ENCODE measurements at regions not wholly inside any gene's neighbourhood (a gene's known extent, or its start where the extent isn't known, plus 50 kb on each side); places are given as distances from the start of the nearest gene placed in this dataset.

GRCh38 chr6:43963877-43964658 lies 163.2 kb downstream of the MRPL14 start:
- H3K4me3 ChIP-seq (ENCODE audit: low read depth, low read length) = no peak overlapping the region
- H3K36me3 ChIP-seq (ENCODE audit: control insufficient read depth, insufficient read depth, low read length) = no peaks in the 10 kb centered on the region
- DNase-seq (ENCODE audit: low read depth) = no peak
- no peaks in the 10 kb centered on the region for H3K27me3 ChIP-seq (ENCODE audit: control insufficient read depth, insufficient read depth, low read length)
- TF ChIP-seq, protein P1, sequence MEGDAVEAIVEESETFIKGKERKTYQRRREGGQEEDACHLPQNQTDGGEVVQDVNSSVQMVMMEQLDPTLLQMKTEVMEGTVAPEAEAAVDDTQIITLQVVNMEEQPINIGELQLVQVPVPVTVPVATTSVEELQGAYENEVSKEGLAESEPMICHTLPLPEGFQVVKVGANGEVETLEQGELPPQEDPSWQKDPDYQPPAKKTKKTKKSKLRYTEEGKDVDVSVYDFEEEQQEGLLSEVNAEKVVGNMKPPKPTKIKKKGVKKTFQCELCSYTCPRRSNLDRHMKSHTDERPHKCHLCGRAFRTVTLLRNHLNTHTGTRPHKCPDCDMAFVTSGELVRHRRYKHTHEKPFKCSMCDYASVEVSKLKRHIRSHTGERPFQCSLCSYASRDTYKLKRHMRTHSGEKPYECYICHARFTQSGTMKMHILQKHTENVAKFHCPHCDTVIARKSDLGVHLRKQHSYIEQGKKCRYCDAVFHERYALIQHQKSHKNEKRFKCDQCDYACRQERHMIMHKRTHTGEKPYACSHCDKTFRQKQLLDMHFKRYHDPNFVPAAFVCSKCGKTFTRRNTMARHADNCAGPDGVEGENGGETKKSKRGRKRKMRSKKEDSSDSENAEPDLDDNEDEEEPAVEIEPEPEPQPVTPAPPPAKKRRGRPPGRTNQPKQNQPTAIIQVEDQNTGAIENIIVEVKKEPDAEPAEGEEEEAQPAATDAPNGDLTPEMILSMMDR (IDR thresholded peaks at IDR 0.05; ENCODE audit: insufficient read depth, low read length, poor library complexity, severe bottlenecking) = no peak

- Histone ChIP-seq H3K27me3 (ENCODE audit: control insufficient read depth, insufficient read depth, low read length) (no peaks in the 10 kb centered on the region), H3K4me3 (ENCODE audit: low read depth, low read length) (no peak overlapping the region), H3K36me3 (ENCODE audit: control insufficient read depth, insufficient read depth, low read length) (no peaks in the 10 kb centered on the region)
- no peak for DNase-seq (ENCODE audit: low read depth)
- TF ChIP-seq, protein P1 (IDR thresholded peaks at IDR 0.05; ENCODE audit: insufficient read depth, low read length, poor library complexity, severe bottlenecking) = no peak
Observed at GRCh38 chr6:43963203-43963602, 164.0 kb downstream of the MRPL14 start.

GRCh38 chr6:43962458-43962857 lies 164.8 kb downstream of the MRPL14 start:
- Histone ChIP-seq H3K36me3 (ENCODE audit: control insufficient read depth, insufficient read depth, low read length) (no peaks in the 10 kb centered on the region), H3K4me3 (ENCODE audit: low read depth, low read length) (no peak overlapping the region), H3K27me3 (ENCODE audit: control insufficient read depth, insufficient read depth, low read length) (no peaks in the 10 kb centered on the region)
- TF ChIP-seq, protein P1 (IDR thresholded peaks at IDR 0.05; ENCODE audit: insufficient read depth, low read length, poor library complexity, severe bottlenecking) = no peak
- no peak for DNase-seq (ENCODE audit: low read depth)

- TF ChIP-seq, protein P1 (IDR thresholded peaks at IDR 0.05; ENCODE audit: insufficient read depth, low read length, poor library complexity, severe bottlenecking) = no peak
- Histone ChIP-seq H3K27me3 (ENCODE audit: control insufficient read depth, insufficient read depth, low read length) (no peaks in the 10 kb centered on the region), H3K4me3 (ENCODE audit: low read depth, low read length) (no peak overlapping the region), H3K36me3 (ENCODE audit: control insufficient read depth, insufficient read depth, low read length) (no peaks in the 10 kb centered on the region)
- DNase-seq (ENCODE audit: low read depth) = no peak
Observed at GRCh38 chr6:43957273-43957672, 170.0 kb downstream of the MRPL14 start.

GRCh38 chr6:43956478-43956877 lies 170.8 kb downstream of the MRPL14 start:
- H3K27me3 ChIP-seq (ENCODE audit: control insufficient read depth, insufficient read depth, low read length) = no peaks in the 10 kb centered on the region
- DNase-seq (ENCODE audit: low read depth) = no peak
- TF ChIP-seq, protein P1 (IDR thresholded peaks at IDR 0.05; ENCODE audit: insufficient read depth, low read length, poor library complexity, severe bottlenecking) = no peak
- no peaks in the 10 kb centered on the region for H3K36me3 ChIP-seq (ENCODE audit: control insufficient read depth, insufficient read depth, low read length)
- H3K4me3 ChIP-seq (ENCODE audit: low read depth, low read length) = no peak overlapping the region
